Ovary (tissue), 7 donors: ENCODE measurements at regions not wholly inside any gene's neighbourhood (a gene's known extent, or its start where the extent isn't known, plus 50 kb on each side); places are given as distances from the start of the nearest gene placed in this dataset.

ENCODE experiments used
- DNase-seq, 5 donors: peaks; one replicate each; pipeline ENCODE4 v3.0.0-alpha.2; 2019 to 2020
- H3K27ac ChIP-seq, 2 donors: fragments of 200-600 bp; one replicate each; pipeline versions ENCODE4 v1.5.1 to v1.8.0; 2019 to 2022
- H3K27me3 ChIP-seq: fragments of 200-600 bp; one replicate; pipeline ENCODE4 v1.8.0; 2022
- H3K36me3 ChIP-seq: fragments of 200-600 bp; sonication (generic); one replicate; pipeline ENCODE4 v1.5.1; 2019
- H3K4me1 ChIP-seq: one replicate; pipeline ENCODE4 v1.8.1; 2013; ENCODE audit warnings: mild to moderate bottlenecking, moderate library complexity; ENCODE audit not compliant: insufficient read depth
- H3K4me3 ChIP-seq: fragments of 200-600 bp; sonication (generic); one replicate; pipeline ENCODE4 v1.5.1; 2017
- H3K9me3 ChIP-seq, 2 donors: fragments of 200-600 bp in 1 of 2; sonication (generic) in 1 of 2; one replicate each; pipeline versions ENCODE4 v1.5.1 to v1.8.1; 2013 to 2019; ENCODE audit warnings: mild to moderate bottlenecking in 1 of 2, moderate library complexity in 1 of 2
- EP300 ChIP-seq: sonication (generic); formaldehyde crosslinking; IDR thresholded peaks from one replicate; pipeline ENCODE4 v1.6.1; 2017; ENCODE audit warnings: antibody characterized with exemption
- POLR2A ChIP-seq: fragments of 450-650 bp; IDR thresholded peaks from one replicate; pipeline ENCODE4 v1.6.1; 2017; ENCODE audit warnings: antibody characterized with exemption, mild to moderate bottlenecking, moderate library complexity
- WGBS, 3 donors: extraction: QIAGEN DNeasy Blood & Tissue Kit in 1 of 3; methylation state at CpG; one replicate each; pipeline versions ENCODE4 v1.1.5 to v1.1.7; 2013 to 2017; 5-methylcytosine and 5-hydroxymethylcytosine counted together
- intact Hi-C, 4 donors: fragments of 100-400 bp; cut with DNase I; formaldehyde crosslinking; loops; one replicate each; pipeline versions ENCODE4 v1.11.0 to v1.15.1; 2022 to 2023
- TF ChIP-seq, protein P1 (sequence below), 3 donors: fragments of 450-650 bp in 2 of 3; fragments of 200-600 bp in 1 of 3; IDR thresholded peaks; one replicate each; pipeline versions ENCODE4 v1.5.1 to v1.8.0; 2016 to 2022; ENCODE audit warnings: antibody characterized with exemption in 3 of 3, mild to moderate bottlenecking in 1 of 3
- donor health status: DM: no; HTN: no; CAD: no; lungs with moderate emphysema.
- donor health status: DM: no; HTN: no; CAD: no.
- donor health status: Bipolar disorder and iron deficiency.
- donor health status: DM: no; HTN: no; CAD: no.
- donor health status: DM: yes; HTN: yes; CAD: no.

DNA sequence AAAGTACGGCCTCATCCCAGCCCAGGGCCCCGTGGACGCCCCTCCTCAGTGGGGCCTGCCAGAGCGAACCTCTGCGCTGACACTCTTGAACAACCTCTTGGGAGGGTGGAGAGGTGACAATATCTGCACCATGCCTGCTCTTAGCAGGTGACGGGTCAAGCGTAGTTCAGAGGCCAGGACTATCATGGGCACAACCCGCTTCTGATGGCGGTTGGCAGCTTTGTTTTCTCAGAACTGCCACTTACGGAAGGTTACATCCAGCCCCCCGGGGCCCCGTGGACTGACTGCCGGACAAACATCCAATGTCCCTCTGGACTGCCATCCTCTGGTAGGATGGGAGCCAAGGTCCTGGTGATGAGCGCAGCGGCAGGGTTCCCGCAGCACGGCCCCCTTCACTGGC is 91.1 kb downstream of the TUBA3C start:
- WGBS, 3 donors = 94 to 97% (median 94%) methylated on average over 17 of the region's 17 CpGs
- no peaks in the 10 kb centered on the region for H3K27me3 ChIP-seq
- no peaks in the 10 kb centered on the region for H3K9me3 ChIP-seq
- intact Hi-C loops = no loop called here
- TF ChIP-seq POLR2A (no peak), EP300 (no peak)
- TF ChIP-seq, protein P1, sequence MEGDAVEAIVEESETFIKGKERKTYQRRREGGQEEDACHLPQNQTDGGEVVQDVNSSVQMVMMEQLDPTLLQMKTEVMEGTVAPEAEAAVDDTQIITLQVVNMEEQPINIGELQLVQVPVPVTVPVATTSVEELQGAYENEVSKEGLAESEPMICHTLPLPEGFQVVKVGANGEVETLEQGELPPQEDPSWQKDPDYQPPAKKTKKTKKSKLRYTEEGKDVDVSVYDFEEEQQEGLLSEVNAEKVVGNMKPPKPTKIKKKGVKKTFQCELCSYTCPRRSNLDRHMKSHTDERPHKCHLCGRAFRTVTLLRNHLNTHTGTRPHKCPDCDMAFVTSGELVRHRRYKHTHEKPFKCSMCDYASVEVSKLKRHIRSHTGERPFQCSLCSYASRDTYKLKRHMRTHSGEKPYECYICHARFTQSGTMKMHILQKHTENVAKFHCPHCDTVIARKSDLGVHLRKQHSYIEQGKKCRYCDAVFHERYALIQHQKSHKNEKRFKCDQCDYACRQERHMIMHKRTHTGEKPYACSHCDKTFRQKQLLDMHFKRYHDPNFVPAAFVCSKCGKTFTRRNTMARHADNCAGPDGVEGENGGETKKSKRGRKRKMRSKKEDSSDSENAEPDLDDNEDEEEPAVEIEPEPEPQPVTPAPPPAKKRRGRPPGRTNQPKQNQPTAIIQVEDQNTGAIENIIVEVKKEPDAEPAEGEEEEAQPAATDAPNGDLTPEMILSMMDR (IDR thresholded peaks at IDR 0.05) = no peak
- DNase-seq = no peak
- H3K4me1 ChIP-seq = no peaks in the 10 kb centered on the region
- no peak overlapping the region for H3K4me3 ChIP-seq
- H3K27ac ChIP-seq = no peak overlapping the region
- no peaks in the 10 kb centered on the region for H3K36me3 ChIP-seq

- no peak for DNase-seq
- no peaks in the 10 kb centered on the region for H3K27me3 ChIP-seq
- WGBS, 3 donors = 51 to 61% (median 60%) methylated on average over 10 of the region's 10 CpGs
These were observed 92.3 kb downstream of the TUBA3C start for GRCh38 chr13:19089315-19089714.

DNA sequence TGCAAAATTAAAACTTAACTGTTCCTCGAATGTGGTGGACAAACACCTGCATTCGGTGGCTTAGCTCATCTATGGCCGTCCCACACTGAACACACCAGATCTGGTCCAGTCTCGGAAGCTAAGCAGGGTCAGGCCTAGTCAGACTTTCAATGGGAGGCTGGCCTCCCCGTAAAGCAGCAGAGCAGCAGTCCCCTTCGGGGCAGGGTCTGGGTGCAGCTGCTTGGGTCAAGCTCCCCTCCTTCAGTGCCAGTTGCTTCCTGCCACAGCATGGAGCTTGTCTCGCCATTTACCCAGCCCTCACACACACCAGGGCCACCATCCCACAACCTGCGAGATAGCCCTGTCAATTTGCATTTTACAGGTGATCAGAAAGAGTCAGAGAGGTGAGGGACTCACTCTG is 93.2 kb downstream of the TUBA3C start:
- Histone ChIP-seq H3K4me1 (no peaks in the 10 kb centered on the region), H3K9me3 (no peaks in the 10 kb centered on the region), H3K4me3 (no peak overlapping the region), H3K27ac (no peak overlapping the region), H3K36me3 (no peaks in the 10 kb centered on the region), H3K27me3 (no peaks in the 10 kb centered on the region)
- intact Hi-C loops = no loop called here
- WGBS, 3 donors = 75 to 80% (median 76%) methylated on average over 8 of the region's 8 CpGs
- DNase-seq = no peak
- TF ChIP-seq, protein P1 (IDR thresholded peaks at IDR 0.05) = no peak
- TF ChIP-seq EP300 (no peak), POLR2A (no peak)

More at GRCh38 chr13:19089315-19089714, 92.3 kb downstream of the TUBA3C start:
- TF ChIP-seq EP300 (no peak), POLR2A (no peak)
- TF ChIP-seq, protein P1 (IDR thresholded peaks at IDR 0.05) = no peak
- Histone ChIP-seq H3K36me3 (no peaks in the 10 kb centered on the region), H3K4me3 (no peak overlapping the region), H3K9me3 (no peaks in the 10 kb centered on the region), H3K4me1 (no peaks in the 10 kb centered on the region), H3K27ac (no peak overlapping the region)
- intact Hi-C loops = no loop called here

DNA sequence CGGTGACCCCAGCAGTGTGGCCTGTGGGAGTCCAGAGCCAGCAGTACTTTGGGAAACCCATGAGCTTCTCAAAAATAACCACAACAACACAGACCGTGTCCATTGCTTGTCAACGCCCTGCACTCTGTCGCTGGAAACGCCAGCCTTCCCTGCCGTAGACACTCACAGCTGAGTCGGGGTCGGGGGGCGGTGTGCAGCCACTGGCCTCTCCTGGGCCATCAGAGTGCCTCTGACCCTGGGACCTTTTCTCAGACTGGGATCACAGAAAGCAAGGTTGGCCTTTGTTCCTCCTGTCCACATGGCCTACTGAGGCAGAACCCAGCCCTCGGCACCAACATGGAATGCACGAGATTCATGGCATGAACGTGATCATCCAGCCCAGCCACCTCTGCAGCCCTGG is 95.7 kb downstream of the TUBA3C start:
- intact Hi-C loops = no loop called here
- no peak overlapping the region for H3K4me3 ChIP-seq
- no peak for DNase-seq
- H3K27me3 ChIP-seq = no peaks in the 10 kb centered on the region
- no peaks in the 10 kb centered on the region for H3K9me3 ChIP-seq
- H3K36me3 ChIP-seq = no peaks in the 10 kb centered on the region
- no peak overlapping the region for H3K27ac ChIP-seq
- no peaks in the 10 kb centered on the region for H3K4me1 ChIP-seq
- whole genome bisulfite sequencing, 3 donors = 91 to 93% (median 92%) methylated on average over 11 to 12 of the region's 12 CpGs
- TF ChIP-seq EP300 (no peak), POLR2A (no peak)
- TF ChIP-seq, protein P1 (IDR thresholded peaks at IDR 0.05) = no peak

GRCh38 chr13:19085258-19085657 is 96.4 kb downstream of the TUBA3C start:
- no peaks in the 10 kb centered on the region for H3K36me3 ChIP-seq
- no peak overlapping the region for H3K27ac ChIP-seq
- no peak for TF ChIP-seq POLR2A
- TF ChIP-seq, protein P1 (IDR thresholded peaks at IDR 0.05) = no peak
- no peak for TF ChIP-seq EP300
- H3K9me3 ChIP-seq = no peaks in the 10 kb centered on the region
- H3K4me3 ChIP-seq = no peak overlapping the region
- no peak for DNase-seq
- H3K27me3 ChIP-seq = no peaks in the 10 kb centered on the region
- intact Hi-C loops = no loop called here
- no peaks in the 10 kb centered on the region for H3K4me1 ChIP-seq
- WGBS, 3 donors = 44 to 50% (median 46%) methylated on average over 3 of the region's 3 CpGs
